Dedifferentiated amniotic fluid mesenchymal stem cell (primary cell): ENCODE measurements at regions not wholly inside any gene's neighbourhood (a gene's known extent, or its start where the extent isn't known, plus 50 kb on each side); places are given as distances from the start of the nearest gene placed in this dataset.
"Not testable (repeated sequence)": the region's sequence is repeated elsewhere in the genome, so short reads cannot be mapped to it uniquely, and the experiment has no call there.

ENCODE experiments used
- DNase-seq: peaks from one replicate; pipeline ENCODE4 v3.0.0-alpha.2; 2016; ENCODE audit errors: extremely low spot score

DNA sequence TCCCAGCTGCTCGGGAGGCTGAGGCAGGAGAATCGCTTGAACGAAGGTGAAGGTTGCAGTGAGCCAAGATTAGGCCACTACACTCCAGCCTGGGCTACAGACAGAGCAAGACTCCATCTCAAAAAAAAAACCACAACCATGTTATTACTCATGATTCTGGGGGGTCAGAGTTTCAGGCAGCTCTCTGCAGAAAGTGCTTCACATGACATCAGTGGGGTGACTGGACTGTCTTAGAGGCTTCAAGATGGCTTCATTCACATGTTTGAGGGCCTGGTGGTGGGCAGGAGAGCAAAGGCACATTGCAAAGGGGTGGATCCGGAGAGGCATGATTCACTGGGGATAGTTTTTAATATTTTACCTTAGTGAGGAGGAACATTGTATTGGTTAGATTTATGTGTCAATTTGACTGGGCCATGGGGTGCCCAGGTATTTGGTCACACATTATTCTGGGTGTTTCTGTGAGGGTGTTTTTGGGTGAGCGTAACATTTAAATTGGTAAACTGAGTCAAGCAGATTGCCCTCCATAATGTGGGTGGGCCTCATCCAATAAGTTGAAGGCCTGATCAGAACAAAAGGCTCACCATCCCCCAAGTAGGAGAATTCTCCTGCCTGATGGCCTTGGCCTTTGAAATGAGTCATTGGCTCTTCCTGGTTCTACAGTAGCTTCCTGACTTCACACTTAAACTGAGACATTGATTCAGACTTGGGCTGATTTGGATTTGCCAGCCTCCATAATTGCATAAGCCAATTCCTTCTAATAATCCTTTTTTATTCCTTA is 109.8 kb downstream of the GOSR1 start:
- DNase-seq, result no peak

DNA sequence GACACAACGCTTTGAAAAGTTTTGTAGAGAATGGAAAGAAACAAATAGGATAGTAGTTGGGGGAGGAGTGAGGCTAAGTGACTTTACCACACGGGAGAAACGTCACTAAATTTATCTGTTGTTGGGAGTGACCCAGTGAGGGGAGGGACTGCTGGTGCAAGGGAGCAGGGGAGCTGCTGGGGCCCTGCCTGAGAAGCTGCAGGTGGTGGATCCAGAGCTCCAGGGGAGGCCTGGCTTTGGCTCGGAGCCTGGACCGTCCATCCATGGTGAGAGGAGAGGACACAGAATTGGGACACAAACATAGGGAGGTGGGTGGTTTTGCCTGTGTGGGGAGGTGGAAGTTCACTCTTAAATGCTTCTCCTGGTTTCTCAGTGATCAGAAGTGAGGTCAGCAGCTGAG is 107.6 kb downstream of the GOSR1 start:
- DNase-seq, result no peak

- DNase-seq, result no peak
These were observed 103.7 kb downstream of the GOSR1 start for GRCh38 chr17:30580916-30581315.

GRCh38 chr17:30579610-30580315 is 102.6 kb downstream of the GOSR1 start:
- DNase-seq, result no peak

DNA sequence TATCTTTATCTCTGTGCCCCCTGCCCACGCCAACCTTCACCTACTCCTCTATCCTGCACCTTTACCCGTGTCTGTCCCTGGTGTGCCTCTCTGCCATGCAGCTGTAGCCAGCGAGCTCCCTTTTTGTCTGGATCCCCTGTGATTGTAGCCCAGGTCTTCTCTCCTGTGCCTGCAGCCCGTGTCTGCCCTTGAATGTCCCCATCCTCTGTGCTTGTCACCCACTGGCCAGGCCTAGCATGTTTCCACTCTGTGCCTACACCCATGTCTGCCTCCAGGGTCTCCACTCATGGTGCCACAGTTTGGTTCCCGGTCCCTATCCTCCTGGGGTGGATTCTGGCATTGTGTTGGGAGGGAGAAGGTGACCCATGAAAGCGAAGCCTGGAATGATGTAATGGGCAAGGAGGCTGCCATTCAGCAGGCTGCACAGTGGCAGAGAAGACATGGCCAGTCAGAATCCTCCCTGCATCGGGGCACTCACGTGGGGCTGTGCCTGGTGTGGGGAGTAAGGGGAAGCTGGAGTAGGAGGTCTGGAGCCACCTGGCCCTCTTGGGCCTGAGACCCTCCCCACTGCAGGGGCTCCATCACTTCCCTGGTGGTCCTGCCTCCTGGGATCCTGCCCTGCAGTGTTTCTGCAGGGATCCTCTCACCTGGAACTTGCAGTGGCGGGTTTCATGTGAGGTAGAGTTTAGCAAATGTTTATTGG is 101.0 kb downstream of the GOSR1 start:
- DNase-seq, result not testable (repeated sequence)
